GM19043 (cell line): ENCODE measurements at regions not wholly inside any gene's neighbourhood (a gene's known extent, or its start where the extent isn't known, plus 50 kb on each side); places are given as distances from the start of the nearest gene placed in this dataset.

Experiments
- ATAC-seq: cut with Tn5 transposase; IDR thresholded peaks from one replicate; pipeline ENCODE4 v1.9.1; 2021; ENCODE audit warnings: low read depth; ENCODE audit not compliant: unreplicated experiment

DNA sequence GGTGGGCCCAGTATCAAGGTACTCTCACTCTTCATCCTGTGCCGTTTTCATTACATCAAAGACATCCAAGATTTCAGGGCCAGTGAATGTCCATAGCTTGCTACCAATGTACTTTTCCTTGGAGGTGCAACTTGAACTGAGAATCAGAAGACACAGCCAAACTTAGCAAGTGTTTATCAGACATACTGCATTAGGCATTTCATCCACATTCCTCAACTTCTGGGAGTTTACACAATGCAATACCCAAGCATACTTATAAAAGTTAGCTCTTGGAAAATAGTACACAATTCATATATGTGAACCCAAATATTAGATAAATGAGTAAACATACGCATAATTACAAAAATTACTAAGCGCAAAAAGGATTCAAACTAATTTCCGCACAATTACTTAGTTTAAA is 216.3 kb upstream of the RHOBTB1 start:
- ATAC-seq = no peak

DNA sequence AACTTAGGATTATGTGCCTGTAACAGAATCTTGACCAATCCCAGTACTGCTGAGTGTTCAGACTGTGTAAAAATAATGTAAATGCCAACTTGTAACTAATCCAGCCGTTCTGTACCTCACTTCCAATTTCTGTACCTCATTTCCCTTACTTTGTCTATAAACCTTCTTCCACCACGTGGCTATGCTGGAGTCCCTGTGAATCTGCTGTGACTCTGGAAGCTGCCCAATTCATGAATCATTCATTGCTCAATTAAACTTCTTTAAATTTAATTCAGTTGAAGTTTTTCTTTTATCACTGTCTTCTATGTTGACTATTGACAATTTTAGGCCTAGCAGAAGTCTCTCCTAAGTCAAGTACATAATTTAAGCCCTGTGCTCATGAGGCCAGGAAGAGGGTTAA is 215.3 kb upstream of the RHOBTB1 start:
- ATAC-seq = no peak

DNA sequence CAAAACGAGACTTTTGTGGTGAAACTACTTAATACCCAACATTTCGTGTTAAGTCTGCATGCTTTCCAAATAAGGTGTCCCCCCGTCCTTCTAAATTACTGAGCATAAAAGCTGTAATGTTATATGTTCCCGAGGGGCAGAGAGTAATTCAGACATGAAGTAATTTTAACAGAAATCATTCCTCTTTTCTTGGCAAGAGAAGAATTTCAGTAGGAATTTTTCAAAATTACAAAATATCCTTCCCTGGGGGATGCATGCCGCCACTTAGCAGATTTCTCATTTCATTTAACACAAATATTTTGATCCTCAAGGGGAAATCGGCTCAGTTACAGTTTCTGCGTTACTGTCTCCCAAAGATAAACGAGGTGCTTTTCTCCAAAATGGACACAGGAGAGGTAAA is 213.2 kb upstream of the RHOBTB1 start:
- ATAC-seq = no peak

DNA sequence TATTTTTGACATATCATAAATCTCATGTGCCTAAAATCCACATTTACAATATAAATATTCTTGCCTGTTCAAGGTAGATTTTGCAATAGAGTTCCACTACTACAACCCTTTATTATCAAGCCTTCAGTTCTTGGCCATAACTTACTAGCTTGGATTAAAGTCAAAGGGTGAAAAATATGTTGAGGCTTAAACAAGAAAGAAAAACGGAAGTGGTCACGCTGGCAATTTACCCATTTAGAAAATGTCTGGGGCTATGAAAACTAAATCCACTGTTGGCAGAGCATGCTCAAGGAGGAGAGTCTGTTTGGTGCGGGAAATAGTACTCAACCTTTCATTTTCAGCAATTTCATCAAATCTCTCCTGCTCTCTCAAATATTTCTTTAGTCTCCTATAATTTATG is 209.8 kb upstream of the RHOBTB1 start:
- ATAC-seq = no peak

DNA sequence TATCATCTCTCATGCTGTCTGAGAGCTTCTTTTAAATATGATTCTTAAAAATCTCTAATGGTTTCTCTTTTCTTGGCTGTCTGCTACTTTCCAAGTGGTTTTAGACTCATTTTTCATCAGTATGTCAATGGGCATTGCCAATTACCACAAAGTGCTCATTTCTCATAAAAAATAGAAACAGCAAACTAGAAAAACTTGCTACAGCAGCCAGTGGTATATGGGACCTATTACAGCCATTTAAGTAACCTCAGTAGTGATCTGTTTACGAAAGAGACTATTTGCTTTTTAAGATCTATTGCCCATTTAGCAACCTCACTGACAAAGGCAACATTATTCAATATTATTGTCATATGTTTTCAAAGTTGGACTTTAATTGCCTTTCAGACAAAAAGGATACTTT is 207.1 kb upstream of the RHOBTB1 start:
- no peak for ATAC-seq

DNA sequence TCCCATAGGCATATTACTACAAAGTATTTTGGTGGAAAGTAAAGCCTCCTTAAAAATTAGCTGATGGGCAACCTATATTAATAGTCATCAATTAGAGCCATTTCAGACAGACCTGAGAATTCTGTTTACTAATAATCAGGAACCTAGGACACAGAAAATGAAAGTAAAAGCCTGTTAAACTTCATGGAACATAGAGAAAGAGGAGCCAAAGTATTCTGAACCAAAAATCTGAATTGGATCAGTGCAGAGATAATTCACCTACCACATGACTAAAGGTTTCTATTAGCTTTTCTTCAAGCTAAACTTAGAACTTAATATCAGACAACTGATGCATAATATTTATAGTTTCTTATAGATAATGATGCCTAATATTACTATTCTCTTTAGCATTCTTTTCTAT is 204.5 kb upstream of the RHOBTB1 start:
- ATAC-seq = no peak

DNA sequence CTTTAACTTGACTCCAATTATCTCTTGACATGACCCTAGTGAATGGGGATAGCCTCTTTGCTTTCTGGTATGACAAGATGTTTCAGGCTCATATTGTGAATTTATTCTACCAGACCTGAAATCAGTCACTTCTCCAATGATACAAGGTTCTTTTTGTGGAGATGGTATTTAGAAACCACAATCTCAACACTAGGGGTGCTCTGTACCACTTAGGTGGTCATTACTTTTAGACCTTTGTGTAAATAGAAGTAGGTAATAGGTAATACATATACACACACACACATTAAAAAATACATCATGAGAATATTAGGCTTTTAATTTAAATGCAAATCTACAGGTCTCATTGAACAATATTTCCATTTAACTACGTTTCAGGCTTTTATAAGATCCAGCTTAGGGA is 199.0 kb upstream of the RHOBTB1 start:
- no peak for ATAC-seq

DNA sequence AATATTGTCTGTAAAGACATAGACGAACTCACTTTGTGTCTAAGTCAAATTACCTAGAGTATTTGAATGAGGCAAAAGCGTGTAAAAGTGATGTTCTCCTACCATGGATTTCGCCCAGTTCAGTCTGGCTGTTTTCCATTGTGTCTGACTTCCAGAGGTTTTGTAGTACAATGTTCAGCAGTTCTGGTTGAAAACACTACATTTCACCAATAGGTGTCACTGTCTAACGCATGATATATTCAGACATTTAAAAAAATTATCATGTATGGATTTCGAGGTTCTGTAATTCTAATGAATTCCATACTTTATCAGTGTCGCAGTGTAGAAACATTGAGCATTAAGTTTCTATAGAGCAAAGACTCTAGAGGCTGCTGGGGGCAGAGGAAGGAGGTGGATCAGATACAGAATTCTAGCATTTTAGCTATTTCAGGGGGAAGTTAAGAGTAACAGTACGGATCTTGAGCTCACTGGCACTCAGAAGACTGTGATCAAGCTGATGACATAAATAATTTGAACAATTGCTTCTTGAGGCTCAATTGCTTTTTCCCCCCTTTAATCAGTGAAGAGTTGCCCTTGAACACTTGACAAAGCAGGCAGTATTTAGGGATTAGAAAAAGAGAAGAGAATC is 196.9 kb upstream of the RHOBTB1 start:
- ATAC-seq = peak; percentile 40

DNA sequence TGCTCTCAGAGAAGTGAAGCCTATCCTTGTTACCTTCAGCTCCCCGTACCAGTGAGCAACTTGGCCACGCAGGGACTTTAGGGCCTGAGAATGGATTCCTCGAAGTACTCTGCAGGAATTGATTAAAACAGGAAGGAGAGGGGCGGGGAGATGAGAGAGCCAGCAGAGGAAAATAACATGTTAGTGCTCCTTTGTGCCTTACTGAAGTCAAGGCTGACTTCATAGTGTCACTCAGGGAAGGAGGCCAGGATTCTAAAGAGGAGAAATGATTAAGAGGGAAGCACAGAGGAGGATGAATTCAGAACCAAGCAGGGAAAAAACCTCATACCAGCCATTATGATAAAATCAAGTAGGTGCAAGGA is 195.6 kb upstream of the RHOBTB1 start:
- no peak for ATAC-seq

DNA sequence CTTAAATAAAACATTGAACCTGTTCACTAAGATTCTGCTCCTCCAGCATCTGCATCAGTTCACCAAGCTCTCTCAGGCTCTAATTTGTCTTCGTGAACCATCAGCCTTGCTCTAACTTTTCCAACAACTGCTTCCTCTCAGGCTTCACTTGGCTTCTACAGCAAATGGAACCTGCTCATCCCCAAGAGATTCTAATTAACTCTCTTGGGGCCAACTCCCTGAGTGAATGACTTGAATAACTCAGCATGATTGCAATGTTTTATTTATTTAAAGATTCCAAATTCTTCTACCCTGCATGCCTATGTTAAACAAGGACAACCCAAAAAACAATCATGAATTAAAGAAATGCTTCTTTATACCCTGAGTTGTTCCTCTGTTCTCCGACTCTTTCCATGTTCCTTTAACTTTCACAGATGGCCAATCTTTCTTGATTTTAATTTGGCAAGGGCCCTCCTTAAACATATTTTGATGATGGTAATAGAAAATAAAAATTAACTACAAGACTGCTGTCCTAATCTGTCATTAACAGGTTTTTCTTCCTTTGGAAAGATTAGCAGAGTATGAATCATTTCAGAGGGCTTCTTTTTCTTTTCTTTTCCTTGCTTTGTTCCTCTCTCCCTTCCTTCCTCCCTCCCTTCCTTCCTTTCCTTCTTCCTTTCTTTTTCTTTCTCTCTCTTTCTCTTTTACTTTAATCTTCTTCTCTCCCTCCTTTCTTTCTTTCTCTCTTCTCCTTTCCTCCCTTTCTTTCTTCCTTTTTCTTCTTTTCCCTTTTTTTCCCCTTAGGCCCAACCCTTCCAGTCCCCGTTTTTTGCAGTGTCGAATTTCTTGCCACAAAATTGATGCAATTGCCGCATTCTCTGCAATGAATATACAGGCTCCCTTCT is 195.0 kb upstream of the RHOBTB1 start:
- no peak for ATAC-seq

DNA sequence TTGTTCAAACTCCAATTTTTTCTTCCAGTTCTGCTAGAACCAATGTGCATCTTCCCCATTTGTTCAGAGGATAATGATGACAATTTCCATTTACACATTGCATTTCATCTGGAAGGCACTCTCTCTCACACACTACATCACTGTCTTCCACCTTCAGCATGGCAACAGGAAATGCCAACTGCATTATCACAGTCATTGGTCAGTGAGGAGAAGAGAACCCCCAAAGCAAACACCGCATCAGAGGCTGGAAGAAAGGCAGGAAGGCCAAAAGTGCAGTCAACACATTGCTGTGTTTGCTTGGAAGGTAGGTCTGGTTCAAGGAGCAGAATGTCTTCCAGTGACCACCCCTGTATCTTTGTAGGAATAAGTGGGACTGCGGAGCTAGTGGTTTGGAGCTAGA is 192.2 kb upstream of the RHOBTB1 start:
- no peak for ATAC-seq

DNA sequence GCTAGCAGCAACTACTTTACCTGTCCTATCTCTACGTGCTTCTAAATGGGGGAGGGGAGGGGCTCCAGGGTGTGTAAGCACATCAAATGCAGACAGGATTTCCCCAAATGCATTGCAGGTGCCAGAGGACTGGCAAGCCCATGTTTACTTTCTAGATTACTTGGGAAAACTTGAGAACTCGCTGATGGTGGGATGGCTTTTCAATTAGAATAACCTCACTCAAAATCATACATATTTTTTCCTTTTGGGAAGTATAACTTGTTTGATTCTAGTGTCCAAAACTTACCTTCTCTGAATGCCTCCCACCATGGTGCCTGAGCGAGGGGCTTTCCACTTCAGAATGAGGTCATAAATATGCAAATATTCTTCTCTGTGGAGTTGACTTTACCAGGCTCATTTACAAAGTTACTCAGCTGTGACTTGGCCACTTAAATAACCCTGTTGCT is 191.3 kb upstream of the RHOBTB1 start:
- peak; percentile 83 for ATAC-seq

DNA sequence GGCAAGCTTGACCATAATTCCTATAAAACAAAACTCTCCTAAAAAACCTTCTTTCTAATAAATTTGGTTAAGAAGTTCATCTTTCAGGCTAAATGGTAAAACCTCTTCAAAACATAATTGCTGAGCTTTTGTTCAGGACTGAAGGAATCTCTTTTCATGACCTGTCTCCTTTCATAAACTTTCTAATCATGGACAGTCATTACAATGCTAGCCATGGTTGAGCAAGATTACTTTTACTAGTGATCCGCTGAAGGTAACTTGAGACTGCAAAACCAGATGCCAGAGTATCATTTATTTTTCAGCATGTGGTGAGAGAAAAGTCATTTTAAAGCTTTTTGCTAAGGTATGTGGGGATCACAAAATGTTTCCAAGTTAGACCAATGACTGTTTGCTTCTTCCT is 186.4 kb upstream of the RHOBTB1 start:
- ATAC-seq = no peak

DNA sequence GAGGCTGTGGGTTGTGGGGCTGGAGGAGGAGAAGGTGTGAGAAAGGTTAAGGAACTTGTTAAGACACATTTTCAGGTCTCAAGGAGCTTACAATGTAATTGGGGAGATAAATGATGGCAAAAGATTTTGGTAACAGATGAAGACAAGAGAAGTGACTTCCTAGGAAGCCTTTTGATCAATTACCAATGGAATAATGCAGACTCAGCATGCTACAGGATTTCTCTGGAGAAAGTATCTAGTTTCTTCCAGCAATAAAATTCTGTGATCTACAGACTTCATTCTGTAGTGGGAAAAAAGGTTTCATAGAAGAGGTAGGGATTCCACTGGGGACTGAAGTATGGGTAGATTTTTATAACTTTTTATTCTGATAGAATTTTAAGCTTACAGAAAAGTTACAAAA is 184.2 kb upstream of the RHOBTB1 start:
- no peak for ATAC-seq

DNA sequence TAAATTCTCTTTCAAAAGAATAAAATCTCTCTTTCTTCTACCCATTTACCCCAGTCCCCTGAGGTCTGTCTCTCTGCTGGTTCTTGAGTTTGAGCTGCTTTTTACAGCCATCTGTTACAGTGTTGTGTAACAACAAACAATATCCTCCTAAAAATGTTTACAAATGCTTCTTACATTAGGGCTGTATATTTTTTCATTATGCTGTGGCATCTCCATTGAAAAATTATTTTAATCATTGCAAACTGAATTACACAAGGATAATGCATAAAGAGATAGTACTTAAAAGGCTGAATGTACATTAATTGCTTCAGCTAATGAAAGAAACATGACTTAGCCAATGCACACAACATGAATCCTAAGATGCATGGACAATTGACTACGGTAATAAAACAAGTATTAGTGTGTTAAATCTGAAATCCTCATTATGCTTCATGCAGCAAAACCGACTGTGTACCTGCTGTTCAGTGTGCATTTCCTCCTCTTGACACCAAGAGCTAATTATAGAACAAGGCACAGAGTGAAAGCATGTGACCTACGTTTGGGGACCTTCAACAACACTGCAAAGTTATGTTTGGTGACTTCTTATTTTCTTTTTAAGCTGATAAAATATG is 181.7 kb upstream of the RHOBTB1 start:
- peak; percentile 71 for ATAC-seq

DNA sequence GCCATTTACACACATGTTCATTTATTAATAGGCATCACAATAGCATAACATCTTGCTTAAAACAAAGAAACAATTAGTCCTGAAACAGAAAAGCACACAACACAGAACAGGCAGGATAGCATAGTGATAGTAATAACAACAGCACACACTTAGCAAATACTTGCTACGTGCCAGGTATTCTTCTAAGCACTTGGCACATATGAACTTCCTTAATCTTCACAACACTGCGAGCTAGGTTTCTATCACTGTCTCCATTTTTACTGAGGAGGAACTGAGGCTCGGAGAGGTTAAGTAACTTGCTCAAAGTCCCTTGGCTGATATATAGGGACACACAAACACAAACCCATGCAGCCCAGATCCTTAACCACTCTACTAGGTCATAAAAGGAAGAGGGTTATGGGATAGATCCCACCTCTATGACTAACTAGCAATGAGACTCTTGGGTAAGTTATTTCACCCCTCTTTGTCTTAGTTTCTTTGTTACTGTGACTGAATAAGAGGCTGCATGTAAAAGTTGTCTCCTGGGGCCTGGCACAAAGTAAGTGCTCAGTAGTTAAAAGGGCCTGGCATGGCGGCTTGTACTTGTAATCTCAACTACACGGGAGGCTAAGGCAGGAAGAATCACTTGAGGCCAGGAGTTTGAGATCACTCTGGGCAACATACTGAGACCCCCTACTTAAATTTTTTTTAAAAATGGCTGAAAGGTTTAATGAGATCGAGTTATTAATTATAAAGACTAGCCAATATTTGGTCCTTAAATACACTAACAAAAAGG is 181.0 kb upstream of the RHOBTB1 start:
- no peak for ATAC-seq

DNA sequence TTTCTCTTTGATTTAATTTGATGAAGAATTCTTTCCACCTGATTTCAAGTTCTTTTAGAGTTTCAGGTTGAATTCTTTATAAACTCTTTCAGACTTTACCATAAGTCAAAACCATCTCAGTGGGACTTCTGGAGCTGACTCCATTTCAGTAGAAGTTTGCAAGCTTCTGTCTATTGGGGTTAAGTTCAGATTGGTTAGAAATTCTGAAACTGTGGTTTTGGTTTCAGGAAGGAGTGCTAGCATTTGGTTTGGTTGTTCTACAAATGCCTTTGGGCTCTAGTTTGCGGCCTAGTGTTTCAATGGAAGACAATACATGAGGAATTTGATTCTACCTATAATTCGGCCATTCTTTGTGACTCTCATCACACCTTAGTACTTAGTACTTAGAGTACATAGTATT is 176.8 kb upstream of the RHOBTB1 start:
- ATAC-seq = peak; percentile 69

DNA sequence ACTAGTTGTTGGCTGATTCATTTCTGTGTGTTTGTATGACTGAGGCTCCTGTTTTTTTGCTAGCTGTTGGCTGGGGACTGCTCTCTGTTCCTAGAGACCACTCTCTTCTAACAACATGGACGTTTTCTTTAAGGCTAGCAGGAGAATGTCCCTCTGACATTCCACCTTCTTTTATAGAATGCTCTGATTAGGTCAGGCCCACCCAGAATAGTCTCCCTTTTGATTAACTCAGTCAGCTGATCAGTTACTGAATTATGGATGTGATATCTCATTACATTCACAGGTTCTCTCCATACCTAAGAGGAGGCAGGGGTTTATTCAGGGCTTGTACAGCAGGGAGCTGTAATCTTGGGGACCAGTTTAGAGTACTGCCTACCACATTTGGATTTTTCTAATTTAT is 175.6 kb upstream of the RHOBTB1 start:
- no peak for ATAC-seq

DNA sequence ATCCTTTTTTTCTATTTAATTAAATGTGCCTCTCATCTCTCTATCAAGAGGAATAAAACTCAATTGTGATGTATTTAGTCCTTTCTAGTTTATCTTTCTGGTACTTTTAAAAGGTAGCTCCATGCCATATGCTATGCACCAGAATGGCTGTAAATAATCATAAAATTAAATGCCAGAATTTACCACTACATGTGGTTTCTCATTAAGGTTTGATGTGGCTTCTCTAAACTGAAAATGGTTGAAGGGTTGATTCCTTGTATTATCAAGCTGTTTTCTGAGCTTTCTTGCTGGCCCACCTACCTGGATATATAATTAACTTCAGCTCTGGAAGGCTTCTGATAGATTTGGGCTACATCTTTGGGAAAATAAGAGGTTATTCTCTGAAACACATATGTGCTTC is 171.9 kb upstream of the RHOBTB1 start:
- no peak for ATAC-seq

DNA sequence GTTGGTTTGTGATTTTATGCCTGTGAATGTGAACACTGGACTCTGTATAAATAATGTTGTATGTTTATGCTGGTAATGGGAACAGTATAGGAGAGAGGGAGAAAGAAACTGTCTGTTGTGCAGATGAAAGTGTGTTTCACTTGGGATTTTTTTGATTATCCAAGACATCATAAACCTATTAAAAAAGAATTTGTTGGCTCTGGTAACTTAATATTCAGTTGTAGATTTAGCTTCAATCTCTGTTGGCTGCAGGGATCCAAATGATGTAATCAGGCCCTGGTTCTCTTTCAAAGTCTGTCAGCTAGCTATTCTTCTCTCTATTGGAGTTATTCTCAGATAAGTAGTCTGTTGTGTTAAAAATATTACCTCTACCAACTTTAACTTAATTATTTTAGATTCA is 168.8 kb upstream of the RHOBTB1 start:
- ATAC-seq = no peak

DNA sequence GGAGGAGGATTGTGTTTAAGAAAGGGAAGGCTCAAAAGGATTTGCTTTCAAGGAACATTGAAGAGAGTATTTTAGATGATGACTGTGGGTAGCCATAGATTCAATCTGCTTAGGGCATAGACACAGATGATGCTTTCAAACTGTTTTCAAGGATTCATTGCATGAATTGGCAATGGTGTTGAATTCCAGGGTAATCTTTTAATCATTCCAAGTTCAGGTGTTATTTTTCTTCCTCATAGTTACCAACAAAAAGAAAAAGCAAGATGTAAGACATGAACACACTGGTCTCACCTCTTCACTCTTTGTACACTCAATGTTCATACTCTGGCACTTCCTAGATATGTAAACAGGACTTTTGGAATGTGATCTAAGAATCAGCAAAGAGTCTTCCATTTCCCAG is 167.0 kb upstream of the RHOBTB1 start:
- no peak for ATAC-seq
